GM21360 (cell line): ENCODE measurements at regions not wholly inside any gene's neighbourhood (a gene's known extent, or its start where the extent isn't known, plus 50 kb on each side); places are given as distances from the start of the nearest gene placed in this dataset.
A peak's percentile ranks its signal among the peaks of the same experiment; 100 is the strongest.

Experiments
- ATAC-seq: cut with Tn5 transposase; IDR thresholded peaks from one replicate; pipeline ENCODE4 v1.9.1; 2021; ENCODE audit warnings: mild to moderate bottlenecking, moderate library complexity; ENCODE audit not compliant: unreplicated experiment

DNA sequence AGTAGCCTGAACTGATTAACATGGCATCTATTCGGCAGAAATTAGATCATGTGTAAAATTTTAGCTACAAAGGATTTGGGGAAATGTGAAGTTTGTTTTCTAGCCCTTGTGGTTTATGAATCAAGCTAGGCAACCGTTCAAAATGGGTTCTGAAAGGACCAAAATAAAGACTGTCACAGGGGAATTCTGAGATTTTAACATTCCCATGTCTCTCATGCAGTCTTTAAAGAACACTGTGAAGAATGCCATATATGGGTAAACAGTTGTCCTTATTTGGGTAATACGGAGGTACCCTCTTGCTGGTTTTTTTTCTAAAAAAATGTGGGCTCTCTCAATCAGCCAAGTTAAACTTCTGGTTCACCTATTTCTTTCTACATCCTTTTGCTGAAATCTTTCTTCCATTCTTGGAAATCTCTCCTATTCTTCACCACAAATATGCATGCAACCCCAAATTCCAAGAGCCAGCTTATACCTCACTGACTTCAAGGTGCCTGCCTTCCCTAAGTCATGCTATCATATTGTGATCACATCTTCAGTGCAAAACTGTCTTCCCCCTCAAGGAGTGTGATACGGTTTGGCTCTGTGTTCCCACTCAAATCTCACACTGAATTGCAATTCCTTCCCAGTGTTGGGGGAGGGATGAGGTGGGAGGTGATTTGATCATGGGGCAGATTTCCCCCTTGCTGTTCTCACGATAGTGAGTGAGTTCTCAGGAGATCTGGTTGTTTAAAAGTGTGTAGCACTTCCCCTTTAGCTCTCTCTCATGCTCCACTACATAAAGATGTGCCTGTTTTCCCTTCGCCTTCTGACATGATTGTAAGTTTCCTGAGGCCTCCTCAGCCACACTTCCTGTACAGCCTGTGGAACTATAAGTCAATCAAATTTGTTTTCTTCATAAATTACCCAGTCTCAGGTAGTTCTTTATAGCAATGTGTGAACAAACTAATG is 308.7 kb downstream of the TTLL7 start:
- ATAC-seq, result no peak

DNA sequence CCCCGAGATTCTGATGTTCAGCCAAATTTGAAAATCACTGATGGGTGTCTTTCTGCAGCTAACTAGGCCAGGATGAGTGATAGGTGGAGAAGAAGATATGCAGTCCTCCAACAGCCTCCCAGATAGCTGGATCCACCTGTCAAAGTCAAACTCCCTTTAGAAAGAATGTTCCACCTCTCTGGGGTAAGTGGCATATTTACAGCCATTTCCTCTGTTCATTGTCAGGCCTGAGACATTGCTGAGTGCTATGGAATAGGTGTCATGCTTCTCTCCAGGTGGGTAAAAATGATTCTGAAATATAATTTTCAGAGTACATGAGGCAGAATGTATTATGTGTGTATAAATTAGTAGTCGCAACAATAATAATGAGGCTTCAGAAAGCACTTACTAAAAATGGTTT is 316.8 kb downstream of the TTLL7 start:
- no peak for ATAC-seq

DNA sequence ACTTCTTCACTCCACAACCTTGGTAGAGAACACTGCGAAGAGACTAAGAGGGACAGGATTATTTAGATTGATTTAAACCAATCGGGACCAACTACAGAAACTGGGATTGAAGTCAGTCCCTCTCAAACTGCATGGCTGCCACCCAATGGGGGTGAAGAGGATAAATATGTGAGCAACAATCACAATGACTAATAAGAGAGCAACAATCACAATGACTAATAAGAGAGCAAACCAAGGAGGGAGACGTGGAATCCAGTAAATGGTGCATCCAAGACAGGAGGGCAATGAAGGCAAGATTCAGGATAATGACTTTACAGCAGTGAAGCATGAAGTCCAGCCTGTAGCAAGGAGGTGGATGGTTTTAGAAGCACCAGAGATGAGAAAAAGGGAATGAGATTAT is 322.8 kb downstream of the TTLL7 start:
- no peak for ATAC-seq

DNA sequence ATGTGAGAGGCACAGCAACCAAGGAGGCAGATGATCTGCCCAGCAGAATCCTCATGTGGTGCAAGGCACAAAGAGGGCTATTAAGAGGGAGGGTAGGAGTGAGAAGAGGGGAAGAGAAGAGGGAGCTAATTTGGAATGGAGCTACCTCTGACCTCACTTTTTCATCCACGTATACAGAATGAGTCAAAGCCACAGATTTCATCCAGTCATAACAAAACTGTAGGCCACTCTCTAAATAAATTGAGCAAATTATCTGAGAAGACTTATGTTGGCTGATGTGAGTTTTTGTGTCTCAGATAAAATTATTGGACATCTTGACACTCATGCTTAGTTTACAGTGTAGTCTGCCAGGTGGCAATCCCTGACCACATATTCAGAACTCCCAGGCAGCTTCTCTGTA is 325.6 kb downstream of the TTLL7 start:
- ATAC-seq, result peak; percentile 90

DNA sequence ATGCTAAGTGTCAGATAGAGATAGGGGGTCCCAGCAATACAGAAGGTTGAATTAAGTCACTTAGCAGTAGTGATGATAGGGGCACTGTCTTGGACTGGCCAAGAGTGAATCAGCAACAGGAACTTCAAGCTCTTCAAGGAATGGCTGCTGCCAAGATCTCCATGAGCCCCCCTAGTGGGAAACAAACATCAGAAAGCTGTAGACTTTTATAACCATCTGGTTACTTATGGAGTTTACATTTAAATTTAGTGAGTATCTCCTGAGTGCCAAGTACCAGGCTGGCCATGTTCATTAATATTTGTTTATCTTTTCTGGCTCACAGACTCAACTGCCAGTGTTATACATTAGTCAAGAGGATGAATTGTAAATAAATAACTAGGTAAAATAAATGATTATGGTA is 327.3 kb downstream of the TTLL7 start:
- ATAC-seq, result no peak

DNA sequence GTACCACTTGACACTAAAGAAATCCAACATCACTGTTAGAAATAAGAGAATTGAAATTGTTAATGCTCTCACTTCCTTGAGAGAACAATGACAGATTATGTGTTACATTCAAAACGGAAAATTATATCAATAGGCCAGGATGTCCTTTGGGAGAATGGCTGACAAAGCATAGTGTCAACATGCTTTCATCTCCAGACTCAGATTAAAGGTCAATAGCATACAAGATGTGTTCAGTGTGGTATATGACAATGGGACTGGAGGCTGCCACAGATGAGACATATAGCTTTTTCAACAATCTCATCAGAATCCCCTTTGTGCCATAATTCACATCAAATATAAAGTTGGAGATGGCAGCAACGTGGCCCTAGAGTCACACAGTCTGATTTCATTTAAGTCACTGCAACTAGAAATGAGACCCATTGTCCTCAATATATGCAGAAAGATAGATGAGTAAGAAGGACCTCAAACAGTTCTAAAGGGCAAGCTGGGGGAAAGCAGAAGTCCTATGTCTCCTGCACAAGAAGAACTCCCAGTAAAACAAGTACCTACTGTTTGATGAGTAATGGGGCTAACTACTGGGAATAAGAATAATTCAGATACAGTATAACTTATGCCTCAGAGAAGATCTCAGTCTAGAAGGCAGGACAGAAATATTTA is 327.9 kb downstream of the TTLL7 start:
- no peak for ATAC-seq

DNA sequence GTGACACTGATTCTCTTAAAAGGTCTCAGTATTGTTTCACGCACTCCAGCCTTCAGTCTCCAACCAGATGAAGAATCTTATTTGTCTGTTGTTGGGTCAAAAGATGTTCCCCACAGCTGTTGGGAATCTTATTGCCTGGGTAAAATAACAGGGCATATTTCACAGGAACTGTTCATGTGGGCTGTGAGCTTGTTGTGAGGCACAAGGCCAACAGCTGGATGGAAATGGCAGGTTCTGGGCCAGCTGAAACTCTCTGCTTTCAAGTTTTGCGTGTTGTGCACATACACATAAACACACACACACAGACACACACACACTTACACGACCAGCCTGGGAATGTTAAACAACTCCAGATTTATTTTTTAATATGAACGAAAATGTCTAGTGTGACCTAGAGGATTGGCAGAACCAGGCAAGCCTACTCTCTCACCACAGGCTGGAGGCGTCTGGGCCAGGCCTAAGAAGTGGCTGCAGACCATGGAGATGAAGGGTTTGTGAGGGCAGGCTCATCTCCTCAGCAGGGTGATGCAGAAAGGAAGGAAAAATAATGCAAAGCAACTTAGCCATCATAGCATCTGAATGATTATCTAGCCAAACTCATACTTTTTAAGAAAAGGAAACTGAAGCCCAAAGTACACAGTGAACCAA is 357.0 kb downstream of the TTLL7 start:
- ATAC-seq, result no peak

DNA sequence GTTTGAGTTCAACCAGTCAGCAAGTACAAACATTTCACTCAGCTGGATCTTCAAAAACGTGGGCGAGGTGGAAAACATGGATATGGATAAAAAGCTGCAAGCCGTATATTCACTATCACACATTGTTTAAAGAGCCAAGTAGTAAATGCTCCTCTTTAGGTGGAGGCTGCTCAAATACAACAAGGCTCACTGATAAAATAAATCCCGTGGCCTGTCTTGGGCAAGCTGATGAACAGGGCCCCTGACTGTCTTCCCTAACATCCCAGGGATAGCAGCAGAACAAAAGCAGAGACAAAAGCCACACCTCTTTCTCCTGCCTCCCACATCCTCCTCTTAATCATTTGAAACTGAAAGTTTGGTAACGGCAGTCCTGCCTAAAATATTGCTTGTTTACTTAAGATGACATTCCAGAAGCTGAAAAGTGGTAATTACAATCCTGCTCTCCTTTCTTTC is 357.7 kb downstream of the TTLL7 start:
- no peak for ATAC-seq

DNA sequence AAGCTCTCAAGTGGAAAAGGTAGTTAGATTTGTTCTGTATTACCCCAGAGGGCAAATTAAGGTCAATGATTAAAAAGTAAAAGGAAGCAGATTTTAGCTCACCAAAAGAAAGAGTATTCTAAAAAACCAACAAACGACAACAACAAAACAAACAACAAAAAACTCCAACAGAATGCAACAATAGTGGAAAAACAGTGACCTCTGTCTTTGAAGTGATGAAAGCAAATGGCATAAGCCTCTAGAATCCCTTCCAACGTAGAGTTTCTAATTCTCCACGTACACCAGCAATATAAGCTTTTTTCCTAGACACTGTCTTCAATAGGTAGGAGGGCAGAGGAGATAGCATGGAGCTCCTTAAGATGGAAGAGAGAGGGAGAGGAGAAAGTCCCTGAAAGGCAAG is 359.1 kb downstream of the TTLL7 start:
- no peak for ATAC-seq

DNA sequence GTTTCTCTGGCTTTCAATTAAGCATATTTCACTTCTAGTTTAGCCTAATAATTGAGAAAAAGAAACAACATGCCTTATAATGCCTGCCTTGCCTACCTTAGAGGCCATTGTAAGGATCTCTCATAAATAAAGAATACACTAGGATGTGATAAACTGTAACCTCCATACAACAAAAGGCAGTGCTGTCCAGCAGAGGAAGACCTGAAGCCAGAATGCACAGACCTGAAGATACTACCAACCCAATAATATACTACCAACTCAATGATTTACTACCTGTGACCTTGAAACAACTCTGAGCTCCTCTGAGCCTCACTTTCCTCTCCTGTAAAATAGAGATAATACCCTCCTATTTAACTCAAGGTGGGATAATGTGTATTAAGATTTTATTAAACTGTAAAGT is 361.3 kb downstream of the TTLL7 start:
- ATAC-seq, result no peak

DNA sequence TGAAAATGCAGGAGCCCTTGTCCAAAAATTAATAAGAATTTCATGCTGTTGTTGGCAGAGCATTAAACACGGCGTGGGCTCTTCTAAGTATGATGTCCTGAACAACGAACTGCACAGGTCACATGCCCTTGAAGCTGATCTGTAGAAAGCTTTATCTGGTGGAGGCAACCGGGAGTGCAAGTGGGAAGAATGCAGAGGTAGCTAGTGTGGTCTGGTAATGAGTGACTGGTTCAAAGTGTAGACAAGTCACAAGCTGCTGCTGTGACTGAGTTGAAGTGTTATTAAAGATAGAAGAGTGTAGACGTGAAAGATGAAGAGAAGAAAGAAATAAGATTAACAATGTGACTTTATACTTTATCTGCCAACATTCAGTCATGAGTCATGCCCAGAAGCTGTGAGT is 361.9 kb downstream of the TTLL7 start:
- ATAC-seq, result no peak

DNA sequence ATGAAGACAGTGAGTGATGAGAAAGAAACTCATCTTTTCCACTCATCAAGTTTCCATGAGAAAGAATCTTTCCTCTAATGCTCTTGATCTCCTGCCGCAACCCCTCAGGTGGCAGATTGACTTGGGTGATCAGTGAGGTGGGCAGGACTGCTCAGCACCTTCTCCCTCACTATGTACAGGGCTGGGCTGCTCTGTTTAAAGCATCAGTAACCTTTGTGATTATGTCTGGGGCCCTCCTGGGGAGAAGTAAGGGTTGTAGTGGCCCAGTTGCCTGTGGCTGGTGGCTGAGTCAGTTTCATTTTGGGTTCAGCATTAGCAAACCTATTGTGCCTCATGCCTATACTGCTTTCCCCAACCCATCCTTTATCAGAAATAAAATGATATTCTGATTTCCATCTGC is 366.0 kb downstream of the TTLL7 start:
- no peak for ATAC-seq

DNA sequence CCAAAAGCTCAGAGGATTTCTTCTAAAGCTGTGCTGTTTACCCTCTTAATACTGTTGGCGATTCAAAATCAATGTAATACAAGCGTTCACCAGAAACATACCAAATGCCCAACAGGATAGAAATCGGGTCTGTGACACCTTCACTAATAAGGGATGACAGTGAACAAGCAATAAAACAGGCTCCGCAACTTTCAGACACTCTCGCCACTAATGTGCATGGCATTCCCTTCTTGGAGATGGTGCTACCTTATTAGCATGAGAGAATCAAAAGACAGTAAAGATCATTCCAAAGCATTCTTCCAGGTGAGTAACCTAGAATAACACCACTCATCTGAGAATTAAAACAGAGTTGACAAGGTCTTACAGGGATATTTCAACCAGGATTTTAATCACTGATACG is 367.1 kb downstream of the TTLL7 start:
- ATAC-seq, result no peak

DNA sequence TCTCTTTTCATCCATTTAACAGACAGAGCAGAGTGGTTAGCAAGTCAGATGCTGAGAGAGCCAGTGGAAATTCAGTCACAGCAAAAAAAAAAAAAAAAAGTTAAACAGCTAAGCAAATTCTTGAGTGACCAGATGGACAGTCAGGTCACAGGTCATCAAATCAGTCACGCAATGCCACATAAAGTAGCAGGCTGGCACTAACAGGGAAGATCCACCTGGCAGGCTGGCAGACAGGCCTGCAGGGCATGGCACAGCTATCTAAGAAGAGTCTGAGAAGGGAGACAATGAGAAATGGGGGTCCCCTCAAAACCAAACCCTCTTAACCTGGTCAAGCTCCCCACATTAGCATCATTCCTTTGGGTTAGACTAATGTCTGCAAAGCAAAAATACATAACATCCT is 371.9 kb downstream of the TTLL7 start:
- no peak for ATAC-seq

DNA sequence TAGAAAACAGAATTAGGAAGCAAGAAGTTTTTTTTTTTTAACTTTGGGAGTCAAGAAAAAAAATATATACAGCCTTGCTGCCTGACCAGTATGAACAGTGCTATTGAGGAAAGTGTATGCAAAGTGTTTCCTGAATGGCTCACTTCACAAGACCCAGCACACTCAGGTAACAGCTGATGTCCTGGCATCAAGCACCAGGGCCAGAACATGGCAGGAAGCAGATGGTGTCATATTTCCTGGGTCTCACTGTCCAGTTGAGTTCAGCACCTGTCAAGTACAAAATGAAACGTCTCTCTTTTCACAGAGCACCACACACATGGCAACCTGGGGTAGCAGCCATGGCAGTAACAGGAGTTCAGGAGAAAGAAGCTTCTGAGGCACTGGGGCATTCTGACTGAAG is 372.3 kb downstream of the TTLL7 start:
- no peak for ATAC-seq

DNA sequence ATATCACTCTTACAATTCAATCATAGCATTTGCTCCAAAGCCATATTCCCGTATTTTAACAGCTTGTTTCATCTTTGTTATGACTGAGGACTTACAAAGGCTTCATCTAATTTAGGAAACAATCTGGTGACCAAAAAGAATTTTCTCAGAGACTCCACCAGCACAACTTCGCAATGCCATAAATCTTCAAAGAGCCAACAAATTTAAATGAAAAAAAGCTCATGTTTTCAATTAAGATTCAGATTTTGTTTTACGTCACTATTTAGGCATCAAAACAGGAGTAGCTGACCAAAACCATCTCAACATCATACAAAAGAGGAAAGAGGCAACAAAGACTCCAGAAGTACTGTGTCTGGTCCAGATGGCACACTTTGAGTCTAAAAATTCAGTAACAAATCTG is 373.3 kb downstream of the TTLL7 start:
- ATAC-seq, result no peak

DNA sequence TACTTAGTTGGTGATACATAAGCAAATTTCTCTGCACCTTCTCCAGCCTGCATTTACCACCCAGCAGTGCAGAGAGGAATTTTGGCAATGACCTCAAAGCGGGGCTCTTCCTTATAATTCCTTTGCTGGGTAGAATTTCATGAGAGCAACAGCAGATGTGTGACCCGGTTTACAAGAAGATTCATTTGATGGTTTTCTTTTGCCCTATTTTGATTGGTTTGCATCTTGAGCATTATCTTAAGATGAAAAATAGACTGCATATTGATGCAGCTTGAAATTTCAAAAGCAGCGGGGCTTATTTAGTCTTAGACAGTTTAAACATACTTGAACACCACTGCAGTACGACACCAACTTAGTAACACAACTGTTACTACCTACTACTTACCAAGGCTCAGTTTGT is 378.9 kb downstream of the TTLL7 start:
- no peak for ATAC-seq

DNA sequence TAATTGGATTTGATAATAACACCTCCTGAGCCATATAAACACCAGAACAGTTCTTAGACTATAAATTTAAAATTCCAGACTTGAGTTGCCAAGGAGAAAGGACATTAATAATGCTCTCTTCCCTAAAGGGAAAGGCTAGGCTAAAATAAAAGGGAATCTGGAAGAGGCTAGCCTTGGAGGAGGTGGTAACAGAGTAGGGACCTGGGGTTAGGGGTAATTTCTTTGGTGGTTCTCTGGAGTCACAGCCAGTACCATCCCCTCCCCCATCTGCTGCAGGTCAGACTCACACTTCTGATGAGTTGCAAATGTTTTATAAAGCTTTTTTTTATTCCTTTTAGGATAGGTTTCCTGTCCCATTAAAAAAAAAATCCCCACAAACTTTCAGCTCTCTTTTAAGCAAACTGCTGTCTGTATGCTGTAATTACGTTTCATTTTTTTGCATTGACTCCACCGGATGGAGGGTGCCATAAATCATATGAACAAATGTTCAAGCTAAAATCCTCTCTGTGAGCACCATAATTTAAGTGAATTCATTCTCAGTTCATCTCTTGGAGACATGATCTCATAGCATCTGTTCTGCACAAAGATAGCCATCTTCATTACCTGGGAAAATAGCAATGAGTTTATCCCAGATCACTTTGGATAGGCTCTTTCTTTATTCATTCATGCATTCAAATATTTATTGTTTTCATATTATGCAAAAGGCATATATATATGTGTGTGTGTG is 379.6 kb downstream of the TTLL7 start:
- ATAC-seq, result no peak

DNA sequence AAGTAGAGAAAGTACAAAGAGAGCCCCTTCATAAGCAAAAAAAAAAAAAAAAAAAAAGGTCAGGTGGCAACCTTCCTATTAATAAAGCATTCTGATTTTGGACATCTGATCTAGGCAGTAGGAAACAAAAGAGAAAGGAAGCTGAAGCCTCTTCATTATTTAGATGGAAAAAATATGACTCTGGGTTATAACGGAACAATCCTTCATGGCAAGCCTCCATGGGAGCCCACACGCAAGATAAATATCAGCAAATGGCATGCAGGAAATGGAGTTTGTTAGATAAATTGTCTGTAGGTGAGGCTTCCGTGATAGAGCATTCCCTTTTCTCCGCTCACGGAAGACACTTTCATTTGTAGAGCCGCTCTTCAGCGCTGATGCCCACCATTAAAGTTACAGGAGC is 381.0 kb downstream of the TTLL7 start:
- no peak for ATAC-seq

DNA sequence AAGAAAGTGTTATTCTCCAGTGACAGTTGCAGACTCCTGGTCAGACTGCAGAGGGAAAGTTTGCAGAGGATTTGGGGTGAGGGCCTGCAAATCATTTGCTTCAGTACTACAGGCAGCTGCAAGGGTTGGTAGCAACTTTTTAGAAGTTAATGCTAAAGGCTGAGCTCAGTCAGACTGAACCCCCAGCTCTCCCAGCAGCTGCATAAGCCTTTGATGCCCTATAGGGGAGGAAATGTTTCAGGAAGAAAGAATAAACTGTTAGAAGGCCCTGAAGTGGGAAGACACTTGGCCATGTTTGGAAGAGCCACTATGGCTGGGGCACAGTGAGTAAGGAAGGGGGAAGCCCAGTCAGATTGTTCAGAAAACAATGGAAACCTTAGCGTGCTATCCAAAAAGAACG is 383.6 kb downstream of the TTLL7 start:
- no peak for ATAC-seq

DNA sequence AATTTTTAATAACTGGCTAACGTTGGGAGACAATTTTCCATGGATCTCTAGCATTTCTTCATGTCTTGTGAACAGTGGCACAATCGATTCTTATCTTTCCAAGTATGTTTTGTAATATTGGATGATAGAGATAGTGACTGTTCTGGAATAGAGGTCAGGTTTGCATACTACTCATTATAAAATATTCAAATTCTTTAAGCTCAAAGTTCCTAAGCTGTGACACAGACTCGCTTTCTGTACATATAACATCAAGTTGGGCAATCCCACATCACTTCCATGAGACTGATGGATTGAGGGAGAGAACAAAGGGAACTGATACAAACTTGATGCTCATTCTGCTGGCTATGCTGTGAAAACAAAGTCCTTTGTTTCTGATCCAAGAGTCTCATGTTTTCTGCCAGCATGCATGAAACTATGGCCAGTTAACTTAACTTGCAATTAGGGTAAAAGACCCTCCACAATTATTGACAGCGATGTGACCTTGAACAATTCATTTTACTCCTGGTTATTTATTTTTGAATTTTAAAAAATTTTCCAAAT is 392.4 kb downstream of the TTLL7 start:
- no peak for ATAC-seq
